ENCODE measurements at regions not wholly inside any gene's neighbourhood (a gene's known extent, or its start where the extent isn't known, plus 50 kb on each side); places are given as distances from the start of the nearest gene placed in this dataset.

DNA sequence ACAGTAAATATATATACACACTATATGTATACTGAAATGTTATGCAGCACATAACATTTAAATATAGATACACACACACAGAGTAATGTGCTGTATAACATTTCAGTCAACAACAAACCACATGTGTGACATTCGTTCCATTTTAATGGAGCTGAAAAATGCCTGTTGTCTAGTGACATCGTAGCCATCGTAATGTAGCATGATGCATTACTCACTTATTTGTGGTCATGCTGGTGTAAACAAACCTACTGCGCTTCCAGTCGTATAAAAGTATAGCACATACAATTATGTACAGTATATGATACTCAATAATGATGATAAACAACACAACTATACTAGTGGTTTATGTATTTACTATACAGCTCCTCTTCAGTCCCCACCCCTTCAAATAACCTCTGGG lies 119.0 kb upstream of the SLC38A4 start:
- no peak overlapping the region for H3K4me3 ChIP-seq (ENCODE audit: control insufficient read depth, low read depth, low read length)
- no peak for DNase-seq (ENCODE audit: low read depth)
- TF ChIP-seq, protein P1, sequence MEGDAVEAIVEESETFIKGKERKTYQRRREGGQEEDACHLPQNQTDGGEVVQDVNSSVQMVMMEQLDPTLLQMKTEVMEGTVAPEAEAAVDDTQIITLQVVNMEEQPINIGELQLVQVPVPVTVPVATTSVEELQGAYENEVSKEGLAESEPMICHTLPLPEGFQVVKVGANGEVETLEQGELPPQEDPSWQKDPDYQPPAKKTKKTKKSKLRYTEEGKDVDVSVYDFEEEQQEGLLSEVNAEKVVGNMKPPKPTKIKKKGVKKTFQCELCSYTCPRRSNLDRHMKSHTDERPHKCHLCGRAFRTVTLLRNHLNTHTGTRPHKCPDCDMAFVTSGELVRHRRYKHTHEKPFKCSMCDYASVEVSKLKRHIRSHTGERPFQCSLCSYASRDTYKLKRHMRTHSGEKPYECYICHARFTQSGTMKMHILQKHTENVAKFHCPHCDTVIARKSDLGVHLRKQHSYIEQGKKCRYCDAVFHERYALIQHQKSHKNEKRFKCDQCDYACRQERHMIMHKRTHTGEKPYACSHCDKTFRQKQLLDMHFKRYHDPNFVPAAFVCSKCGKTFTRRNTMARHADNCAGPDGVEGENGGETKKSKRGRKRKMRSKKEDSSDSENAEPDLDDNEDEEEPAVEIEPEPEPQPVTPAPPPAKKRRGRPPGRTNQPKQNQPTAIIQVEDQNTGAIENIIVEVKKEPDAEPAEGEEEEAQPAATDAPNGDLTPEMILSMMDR (IDR thresholded peaks at IDR 0.05; ENCODE audit: control insufficient read depth, insufficient read depth, low read depth, low read length, missing control alignments), result no peak

DNA sequence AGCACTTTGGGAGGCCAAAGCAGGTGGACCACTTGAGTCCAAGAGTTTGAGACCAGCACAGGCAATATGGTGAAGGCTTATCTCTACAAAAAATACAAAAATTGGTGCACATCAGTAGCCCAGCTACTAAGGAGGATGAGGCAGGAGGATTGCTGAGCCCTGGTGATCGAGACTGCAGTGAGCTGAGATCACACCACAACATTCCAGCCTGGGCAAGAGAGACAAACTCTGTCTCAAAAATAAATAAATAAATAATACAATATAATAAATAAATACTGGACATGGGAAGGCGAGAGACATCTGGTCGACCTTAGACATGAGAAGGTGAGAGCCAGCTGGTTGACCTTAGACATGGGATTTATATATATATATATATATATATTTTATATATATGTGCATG lies 119.8 kb upstream of the SLC38A4 start:
- no peak overlapping the region for H3K4me3 ChIP-seq (ENCODE audit: control insufficient read depth, low read depth, low read length)
- DNase-seq (ENCODE audit: low read depth), result no peak
- TF ChIP-seq, protein P1 (IDR thresholded peaks at IDR 0.05; ENCODE audit: control insufficient read depth, insufficient read depth, low read depth, low read length, missing control alignments), result no peak

DNA sequence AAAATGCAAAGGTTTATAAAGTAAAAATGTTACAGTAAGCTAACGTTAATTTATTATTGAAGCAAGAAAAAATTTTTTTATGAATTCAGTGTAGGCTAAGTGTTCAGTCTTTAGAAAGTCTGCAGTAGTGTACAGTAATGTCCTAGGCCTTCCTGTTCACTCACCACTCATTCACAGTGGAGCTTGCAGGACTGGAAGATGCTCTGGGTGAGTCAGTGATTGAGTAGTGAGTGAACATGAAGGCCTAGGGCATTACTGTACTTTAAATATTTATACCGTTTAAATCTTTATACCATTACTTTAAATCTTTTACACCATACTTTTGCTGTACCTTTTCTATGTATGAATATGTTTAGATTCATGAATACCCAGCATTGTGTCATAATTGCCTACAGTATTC lies 120.3 kb upstream of the SLC38A4 start:
- TF ChIP-seq, protein P1 (IDR thresholded peaks at IDR 0.05; ENCODE audit: control insufficient read depth, insufficient read depth, low read depth, low read length, missing control alignments), result no peak
- H3K4me3 ChIP-seq (ENCODE audit: control insufficient read depth, low read depth, low read length), result no peak overlapping the region
- DNase-seq (ENCODE audit: low read depth), result peak; percentile 17

DNA sequence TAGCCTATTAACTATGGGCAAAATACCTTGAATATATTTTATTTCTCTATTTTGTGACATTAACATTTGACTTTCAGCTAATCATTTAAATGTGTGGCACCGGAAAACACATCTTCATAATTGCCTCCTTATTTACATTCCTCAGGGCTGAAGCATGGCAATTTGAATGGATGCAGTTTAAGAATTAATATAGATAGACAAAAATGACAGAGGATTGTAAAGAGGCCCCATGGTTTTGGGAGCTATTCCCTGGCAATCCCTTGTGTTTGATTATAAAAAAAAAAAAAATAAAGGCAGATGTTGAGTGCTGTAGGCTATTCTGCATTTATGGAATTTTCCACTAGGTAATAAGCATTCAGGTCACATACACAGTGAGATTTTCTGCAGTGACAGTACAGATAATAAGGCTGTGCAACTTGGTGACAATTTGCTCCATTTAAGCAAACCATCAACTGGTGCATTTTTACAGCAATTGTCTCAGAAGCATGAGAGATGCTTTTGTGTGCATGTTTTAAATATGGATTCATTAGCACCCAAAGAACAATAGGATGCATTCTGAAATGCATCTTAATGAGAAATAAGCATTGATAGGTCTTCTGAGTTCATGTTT lies 123.2 kb upstream of the SLC38A4 start:
- H3K4me3 ChIP-seq (ENCODE audit: control insufficient read depth, low read depth, low read length), result no peak overlapping the region
- TF ChIP-seq, protein P1 (IDR thresholded peaks at IDR 0.05; ENCODE audit: control insufficient read depth, insufficient read depth, low read depth, low read length, missing control alignments), result no peak
- DNase-seq (ENCODE audit: low read depth), result no peak

DNA sequence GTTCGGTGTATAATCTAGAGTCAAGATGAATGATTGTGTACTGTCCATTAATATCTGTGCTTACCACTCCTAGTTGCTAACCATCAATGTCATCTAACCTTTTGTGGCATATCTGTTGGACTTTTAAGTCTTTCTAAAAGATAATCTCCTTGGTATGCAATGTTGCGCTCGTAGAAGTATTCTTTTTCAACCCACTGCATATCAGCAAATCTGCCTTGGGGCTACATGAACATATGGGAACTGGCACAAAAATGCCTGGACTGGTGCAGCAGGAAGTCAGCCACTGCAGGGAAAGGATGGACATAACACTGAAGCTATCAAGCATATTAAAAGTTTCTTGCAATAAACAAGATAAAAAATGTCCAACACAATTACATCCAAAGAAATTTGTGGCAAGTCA lies 124.3 kb upstream of the SLC38A4 start:
- TF ChIP-seq, protein P1 (IDR thresholded peaks at IDR 0.05; ENCODE audit: control insufficient read depth, insufficient read depth, low read depth, low read length, missing control alignments), result no peak
- DNase-seq (ENCODE audit: low read depth), result no peak
- H3K4me3 ChIP-seq (ENCODE audit: control insufficient read depth, low read depth, low read length), result no peak overlapping the region

DNA sequence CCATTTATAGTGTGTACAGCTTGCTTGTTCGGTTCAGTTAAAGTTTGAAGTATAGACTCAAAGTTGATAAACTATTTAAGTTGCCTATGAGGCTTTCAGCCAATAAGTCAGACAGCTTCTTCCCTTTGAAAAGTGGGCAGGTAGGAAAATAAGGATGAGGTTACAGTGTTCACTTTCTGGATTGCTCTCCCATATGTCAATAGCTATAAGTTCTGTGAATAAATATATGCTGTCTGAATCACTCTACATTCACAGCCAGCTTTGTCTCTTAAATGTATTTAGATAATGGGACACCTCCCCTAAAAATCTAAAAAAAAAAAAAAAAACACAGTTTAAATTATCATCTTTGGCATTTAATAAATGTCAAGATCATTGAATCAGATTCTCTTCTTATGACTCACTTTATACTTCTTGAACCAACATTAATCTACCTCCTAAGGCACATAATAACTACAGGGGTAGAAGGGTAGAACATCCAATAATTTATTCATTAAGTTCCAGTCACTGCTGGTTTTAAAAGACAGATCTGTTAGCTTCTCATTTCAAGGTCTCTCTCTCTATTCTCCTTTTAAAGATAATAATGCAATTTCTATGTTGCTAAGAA lies 126.4 kb upstream of the PCED1B start:
- DNase-seq (ENCODE audit: low read depth), result no peak
- TF ChIP-seq, protein P1 (IDR thresholded peaks at IDR 0.05; ENCODE audit: control insufficient read depth, insufficient read depth, low read depth, low read length, missing control alignments), result no peak

More for the DNA sequence above, 126.4 kb upstream of the PCED1B start:
- no peak overlapping the region for H3K4me3 ChIP-seq (ENCODE audit: control insufficient read depth, low read depth, low read length)
